ENCODE measurements at regions not wholly inside any gene's neighbourhood (a gene's known extent, or its start where the extent isn't known, plus 50 kb on each side); places are given as distances from the start of the nearest gene placed in this dataset.
"Not testable (repeated sequence)": the region's sequence is repeated elsewhere in the genome, so short reads cannot be mapped to it uniquely, and the experiment has no call there.

GRCh38 chr2:89326455-89326854 lies 635.0 kb downstream of the RPIA start:
- not testable (repeated sequence) for TF ChIP-seq EP300 (conservative IDR thresholded peaks at IDR 0.05; ENCODE audit: poor library complexity, severe bottlenecking); RAD21 (conservative IDR thresholded peaks at IDR 0.05); CTCF (IDR thresholded peaks at IDR 0.05; ENCODE audit: poor library complexity, severe bottlenecking); POLR2AphosphoS5 (IDR thresholded peaks at IDR 0.05); EZH2 (IDR thresholded peaks at IDR 0.05; ENCODE audit: borderline replicate concordance, insufficient read depth, low read length, poor library complexity, severe bottlenecking)
